ENCODE measurements at regions not wholly inside any gene's neighbourhood (a gene's known extent, or its start where the extent isn't known, plus 50 kb on each side); places are given as distances from the start of the nearest gene placed in this dataset.

GRCh38 chr6:22078288-22078687 is 218.5 kb downstream of the PRL start:
- Mint-ChIP-seq H3K4me1 (ENCODE audit: low read depth) (no peaks in the 10 kb centered on the region), H3K4me3 (no peak overlapping the region), H3K9me3 (no peaks in the 10 kb centered on the region), H3K27ac (no peak overlapping the region), H3K27me3 (ENCODE audit: insufficient read depth) (peaks cover 2% of the 10 kb centered on the region), H3K36me3 (ENCODE audit: low read depth) (no peaks in the 10 kb centered on the region)
- DNase-seq (ENCODE audit: low spot score): no peak
- intact Hi-C loops (cut with micrococcal nuclease): no loop called here

- no peak overlapping the region for H3K27ac Mint-ChIP-seq
- H3K4me1 Mint-ChIP-seq (ENCODE audit: low read depth): no peaks in the 10 kb centered on the region
- H3K27me3 Mint-ChIP-seq (ENCODE audit: insufficient read depth): peaks cover 2% of the 10 kb centered on the region
- H3K9me3 Mint-ChIP-seq: no peaks in the 10 kb centered on the region
- no peaks in the 10 kb centered on the region for H3K36me3 Mint-ChIP-seq (ENCODE audit: low read depth)
- H3K4me3 Mint-ChIP-seq: no peak overlapping the region
- no peak for DNase-seq (ENCODE audit: low spot score)
- intact Hi-C loops (cut with micrococcal nuclease): no loop called here
Observed at GRCh38 chr6:22078802-22079545, 217.9 kb downstream of the PRL start.

GRCh38 chr6:22079783-22080182 is 217.1 kb downstream of the PRL start:
- H3K9me3 Mint-ChIP-seq: no peaks in the 10 kb centered on the region
- H3K27me3 Mint-ChIP-seq (ENCODE audit: insufficient read depth): peaks cover 2% of the 10 kb centered on the region
- no peaks in the 10 kb centered on the region for H3K4me1 Mint-ChIP-seq (ENCODE audit: low read depth)
- no peak overlapping the region for H3K27ac Mint-ChIP-seq
- no peak for DNase-seq (ENCODE audit: low spot score)
- no peaks in the 10 kb centered on the region for H3K36me3 Mint-ChIP-seq (ENCODE audit: low read depth)
- intact Hi-C loops (cut with micrococcal nuclease): no loop called here
- H3K4me3 Mint-ChIP-seq: no peak overlapping the region

GRCh38 chr6:22081709-22082108 is 215.1 kb downstream of the PRL start:
- no peak for DNase-seq (ENCODE audit: low spot score)
- Mint-ChIP-seq H3K4me3 (no peak overlapping the region), H3K27me3 (ENCODE audit: insufficient read depth) (peaks cover 2% of the 10 kb centered on the region), H3K9me3 (peaks cover 3% of the 10 kb centered on the region), H3K27ac (no peak overlapping the region), H3K36me3 (ENCODE audit: low read depth) (no peaks in the 10 kb centered on the region), H3K4me1 (ENCODE audit: low read depth) (no peaks in the 10 kb centered on the region)
- intact Hi-C loops (cut with micrococcal nuclease): no loop called here

- Mint-ChIP-seq H3K4me1 (ENCODE audit: low read depth) (no peaks in the 10 kb centered on the region), H3K27me3 (ENCODE audit: insufficient read depth) (peaks cover 2% of the 10 kb centered on the region), H3K4me3 (no peak overlapping the region), H3K27ac (no peak overlapping the region), H3K9me3 (peaks cover 3% of the 10 kb centered on the region), H3K36me3 (ENCODE audit: low read depth) (no peaks in the 10 kb centered on the region)
- DNase-seq (ENCODE audit: low spot score): no peak
- intact Hi-C loops (cut with micrococcal nuclease): no loop called here
Observed at GRCh38 chr6:22082218-22082617, 214.6 kb downstream of the PRL start.

GRCh38 chr6:22083119-22083518 is 213.7 kb downstream of the PRL start:
- Mint-ChIP-seq H3K36me3 (ENCODE audit: low read depth) (no peaks in the 10 kb centered on the region), H3K27ac (no peak overlapping the region), H3K27me3 (ENCODE audit: insufficient read depth) (peaks cover 5% of the 10 kb centered on the region), H3K4me3 (no peak overlapping the region), H3K9me3 (peaks cover 3% of the 10 kb centered on the region), H3K4me1 (ENCODE audit: low read depth) (no peaks in the 10 kb centered on the region)
- no peak for DNase-seq (ENCODE audit: low spot score)
- intact Hi-C loops (cut with micrococcal nuclease): no loop called here

GRCh38 chr6:22087960-22088706 is 208.7 kb downstream of the PRL start:
- no peak for DNase-seq (ENCODE audit: low spot score)
- H3K4me1 Mint-ChIP-seq (ENCODE audit: low read depth): no peaks in the 10 kb centered on the region
- intact Hi-C loops (cut with micrococcal nuclease): no loop called here
- H3K27ac Mint-ChIP-seq: no peak overlapping the region
- H3K36me3 Mint-ChIP-seq (ENCODE audit: low read depth): no peaks in the 10 kb centered on the region
- peaks cover 2% of the 10 kb centered on the region for H3K27me3 Mint-ChIP-seq (ENCODE audit: insufficient read depth)
- H3K9me3 Mint-ChIP-seq: peaks cover 3% of the 10 kb centered on the region
- no peak overlapping the region for H3K4me3 Mint-ChIP-seq

- H3K36me3 Mint-ChIP-seq (ENCODE audit: low read depth): no peaks in the 10 kb centered on the region
- no peak for DNase-seq (ENCODE audit: low spot score)
- intact Hi-C loops (cut with micrococcal nuclease): no loop called here
- no peak overlapping the region for H3K4me3 Mint-ChIP-seq
- H3K27ac Mint-ChIP-seq: no peak overlapping the region
- H3K9me3 Mint-ChIP-seq: no peaks in the 10 kb centered on the region
- H3K4me1 Mint-ChIP-seq (ENCODE audit: low read depth): no peaks in the 10 kb centered on the region
- H3K27me3 Mint-ChIP-seq (ENCODE audit: insufficient read depth): peaks cover 6% of the 10 kb centered on the region
Observed at GRCh38 chr6:22091424-22091948, 205.3 kb downstream of the PRL start.

GRCh38 chr6:22095836-22096235 is 201.0 kb downstream of the PRL start:
- H3K4me3 Mint-ChIP-seq: no peak overlapping the region
- H3K27ac Mint-ChIP-seq: no peak overlapping the region
- peaks cover 4% of the 10 kb centered on the region for H3K27me3 Mint-ChIP-seq (ENCODE audit: insufficient read depth)
- DNase-seq (ENCODE audit: low spot score): no peak
- no peaks in the 10 kb centered on the region for H3K4me1 Mint-ChIP-seq (ENCODE audit: low read depth)
- intact Hi-C loops (cut with micrococcal nuclease): no loop called here
- no peaks in the 10 kb centered on the region for H3K36me3 Mint-ChIP-seq (ENCODE audit: low read depth)
- no peaks in the 10 kb centered on the region for H3K9me3 Mint-ChIP-seq

GRCh38 chr6:22098601-22099031 is 198.2 kb downstream of the PRL start:
- no peak overlapping the region for H3K27ac Mint-ChIP-seq
- intact Hi-C loops (cut with micrococcal nuclease): no loop called here
- H3K27me3 Mint-ChIP-seq (ENCODE audit: insufficient read depth): peaks cover 4% of the 10 kb centered on the region
- H3K4me3 Mint-ChIP-seq: no peak overlapping the region
- peaks cover 3% of the 10 kb centered on the region for H3K9me3 Mint-ChIP-seq
- H3K36me3 Mint-ChIP-seq (ENCODE audit: low read depth): no peaks in the 10 kb centered on the region
- no peaks in the 10 kb centered on the region for H3K4me1 Mint-ChIP-seq (ENCODE audit: low read depth)
- DNase-seq (ENCODE audit: low spot score): no peak

GRCh38 chr6:22099231-22099630 is 197.6 kb downstream of the PRL start:
- Mint-ChIP-seq H3K27me3 (ENCODE audit: insufficient read depth) (peaks cover 4% of the 10 kb centered on the region), H3K9me3 (peaks cover 9% of the 10 kb centered on the region), H3K4me3 (no peak overlapping the region), H3K36me3 (ENCODE audit: low read depth) (no peaks in the 10 kb centered on the region), H3K27ac (no peak overlapping the region), H3K4me1 (ENCODE audit: low read depth) (no peaks in the 10 kb centered on the region)
- no peak for DNase-seq (ENCODE audit: low spot score)
- intact Hi-C loops (cut with micrococcal nuclease): no loop called here

GRCh38 chr6:22099923-22100322 is 196.9 kb downstream of the PRL start:
- Mint-ChIP-seq H3K36me3 (ENCODE audit: low read depth) (no peaks in the 10 kb centered on the region), H3K27me3 (ENCODE audit: insufficient read depth) (peaks cover 4% of the 10 kb centered on the region), H3K27ac (no peak overlapping the region), H3K4me1 (ENCODE audit: low read depth) (no peaks in the 10 kb centered on the region), H3K4me3 (no peak overlapping the region), H3K9me3 (peaks cover 9% of the 10 kb centered on the region)
- intact Hi-C loops (cut with micrococcal nuclease): loop anchor here (5.0 kb wide), 1 partner anchor 1558 kb away; no protein-coding TSS in a partner anchor
- no peak for DNase-seq (ENCODE audit: low spot score)

GRCh38 chr6:22101163-22101562 is 195.7 kb downstream of the PRL start:
- no peaks in the 10 kb centered on the region for H3K27me3 Mint-ChIP-seq (ENCODE audit: insufficient read depth)
- H3K36me3 Mint-ChIP-seq (ENCODE audit: low read depth): no peaks in the 10 kb centered on the region
- H3K4me1 Mint-ChIP-seq (ENCODE audit: low read depth): no peaks in the 10 kb centered on the region
- H3K9me3 Mint-ChIP-seq: peaks cover 9% of the 10 kb centered on the region
- no peak for DNase-seq (ENCODE audit: low spot score)
- intact Hi-C loops (cut with micrococcal nuclease): loop anchor here (5.0 kb wide), 1 partner anchor 1559 kb away; no protein-coding TSS in a partner anchor
- H3K4me3 Mint-ChIP-seq: no peak overlapping the region
- no peak overlapping the region for H3K27ac Mint-ChIP-seq
